ENCODE measurements at regions not wholly inside any gene's neighbourhood (a gene's known extent, or its start where the extent isn't known, plus 50 kb on each side); places are given as distances from the start of the nearest gene placed in this dataset.

- peak in 1 of 3 donors; percentile 36 for DNase-seq
These were observed 1528.3 kb upstream of the AGA start for GRCh38 chr4:178970433-178971140.

GRCh38 chr4:178976861-178977260, 1534.6 kb upstream of the AGA start:
- Histone ChIP-seq H3K4me1 (ENCODE audit: control insufficient read depth in 5 of 5, insufficient read depth in 5 of 5, low read length in 5 of 5) (no peaks in the 10 kb centered on the region), H3K9ac (ENCODE audit: insufficient read depth in 1 of 2, low read length in 2 of 2) (no peak overlapping the region), H3K9me3 (ENCODE audit: control insufficient read depth in 4 of 4, insufficient read depth in 3 of 4, low read length in 3 of 4) (no peaks in the 10 kb centered on the region), H3K4me3 (no peak overlapping the region), H3K27me3 (ENCODE audit: control insufficient read depth in 3 of 3, insufficient read depth in 3 of 3, low read length in 2 of 3) (no peaks in the 10 kb centered on the region), H3K27ac (ENCODE audit: low read depth in 1 of 2, low read length in 1 of 2) (no peak overlapping the region), H3K36me3 (ENCODE audit: control insufficient read depth in 4 of 4, insufficient read depth in 4 of 4, low read length in 4 of 4) (no peaks in the 10 kb centered on the region)
- WGBS, 2 donors, result 32 to 33% methylated on average over 3 of the region's 3 CpGs
- TF ChIP-seq CTCF (IDR thresholded peaks at IDR 0.05; ENCODE audit: control extremely low read depth, extremely low read depth), result no peak
- DNase-seq (no peak), ATAC-seq (ENCODE audit: insufficient read depth, low FRiP score) (no peak)

More at GRCh38 chr4:178970433-178971140, 1528.3 kb upstream of the AGA start:
- H3K9me3 ChIP-seq (ENCODE audit: control insufficient read depth in 4 of 4, insufficient read depth in 3 of 4, low read length in 3 of 4), result no peaks in the 10 kb centered on the region
- TF ChIP-seq CTCF (IDR thresholded peaks at IDR 0.05; ENCODE audit: control extremely low read depth, extremely low read depth), result no peak
- no peak for ATAC-seq (ENCODE audit: insufficient read depth, low FRiP score)
- H3K4me3 ChIP-seq, result no peak overlapping the region
- H3K27me3 ChIP-seq (ENCODE audit: control insufficient read depth in 3 of 3, insufficient read depth in 3 of 3, low read length in 2 of 3), result peaks cover 0 to 4% (median 0%) of the 10 kb centered on the region in 3 donors
- H3K9ac ChIP-seq (ENCODE audit: insufficient read depth in 1 of 2, low read length in 2 of 2), result no peak overlapping the region
- H3K36me3 ChIP-seq (ENCODE audit: control insufficient read depth in 4 of 4, insufficient read depth in 4 of 4, low read length in 4 of 4), result no peaks in the 10 kb centered on the region
- H3K4me1 ChIP-seq (ENCODE audit: control insufficient read depth in 5 of 5, insufficient read depth in 5 of 5, low read length in 5 of 5), result peaks cover 0 to 7% (median 0%) of the 10 kb centered on the region in 5 donors
- H3K27ac ChIP-seq (ENCODE audit: low read depth in 1 of 2, low read length in 1 of 2), result no peak overlapping the region
- 58 to 69% methylated on average over 3 of the region's 3 CpGs for WGBS, 2 donors

GRCh38 chr4:178993306-178993705, 1551.1 kb upstream of the AGA start:
- no peaks in the 10 kb centered on the region for H3K27me3 ChIP-seq (ENCODE audit: control insufficient read depth in 3 of 3, insufficient read depth in 3 of 3, low read length in 2 of 3)
- no peak overlapping the region for H3K27ac ChIP-seq (ENCODE audit: low read depth in 1 of 2, low read length in 1 of 2)
- 72 to 83% methylated on average over 4 of the region's 4 CpGs for WGBS, 2 donors
- ATAC-seq (ENCODE audit: insufficient read depth, low FRiP score) (no peak), DNase-seq (peak in 1 of 3 donors; percentile 19)
- H3K36me3 ChIP-seq (ENCODE audit: control insufficient read depth in 4 of 4, insufficient read depth in 4 of 4, low read length in 4 of 4), result no peaks in the 10 kb centered on the region
- peaks cover 0 to 4% (median 0%) of the 10 kb centered on the region in 4 donors for H3K9me3 ChIP-seq (ENCODE audit: control insufficient read depth in 4 of 4, insufficient read depth in 3 of 4, low read length in 3 of 4)
- no peak for TF ChIP-seq CTCF (IDR thresholded peaks at IDR 0.05; ENCODE audit: control extremely low read depth, extremely low read depth)
- H3K9ac ChIP-seq (ENCODE audit: insufficient read depth in 1 of 2, low read length in 2 of 2), result no peak overlapping the region
- no peak overlapping the region for H3K4me3 ChIP-seq
- H3K4me1 ChIP-seq (ENCODE audit: control insufficient read depth in 5 of 5, insufficient read depth in 5 of 5, low read length in 5 of 5), result no peaks in the 10 kb centered on the region
